GM06990 (cell line): ENCODE measurements at regions not wholly inside any gene's neighbourhood (a gene's known extent, or its start where the extent isn't known, plus 50 kb on each side); places are given as distances from the start of the nearest gene placed in this dataset.

Experiments used
- DNase-seq: peaks from one replicate; pipeline ENCODE4 v3.0.0-alpha.2; 2011; ENCODE audit not compliant: insufficient read length; ENCODE audit errors: extremely low read depth
- H3K27me3 ChIP-seq: replicated peaks from 2 replicates; pipeline ENCODE4 v1.6.0; 2011; ENCODE audit warnings: low read length; ENCODE audit not compliant: control insufficient read depth, insufficient read depth
- H3K36me3 ChIP-seq: 2 replicates; pipeline ENCODE4 v1.5.1; 2011; ENCODE audit warnings: low read length; ENCODE audit not compliant: control insufficient read depth, insufficient read depth
- H3K4me3 ChIP-seq: replicated peaks from 2 replicates; pipeline ENCODE4 v1.5.1; 2011; ENCODE audit warnings: low read depth, mild to moderate bottlenecking, control low read depth, low read length
- CTCF ChIP-seq: IDR thresholded peaks from 2 replicates; pipeline ENCODE4 v1.5.1; 2011; ENCODE audit warnings: low read length, control low read depth, mild to moderate bottlenecking, inconsistent platforms; ENCODE audit not compliant: insufficient read depth, poor library complexity, severe bottlenecking

- no peaks in the 10 kb centered on the region for H3K36me3 ChIP-seq
- no peaks in the 10 kb centered on the region; the same call in 1 of the 2 replicates for H3K27me3 ChIP-seq
- TF ChIP-seq CTCF: no peak
- no peak for DNase-seq
- H3K4me3 ChIP-seq: no peak overlapping the region
These were observed 171.7 kb downstream of the ABCC12 start for GRCh38 chr16:47983999-47984580.

GRCh38 chr16:47980212-47980611 is 175.6 kb downstream of the ABCC12 start:
- no peaks in the 10 kb centered on the region for H3K36me3 ChIP-seq
- no peak overlapping the region for H3K4me3 ChIP-seq
- H3K27me3 ChIP-seq: no peaks in the 10 kb centered on the region; the same call in 1 of the 2 replicates
- DNase-seq: no peak
- no peak for TF ChIP-seq CTCF

GRCh38 chr16:47979616-47980182 is 176.1 kb downstream of the ABCC12 start:
- DNase-seq: no peak
- Histone ChIP-seq H3K4me3 (no peak overlapping the region), H3K27me3 (no peaks in the 10 kb centered on the region; the same call in 1 of the 2 replicates), H3K36me3 (no peaks in the 10 kb centered on the region)
- no peak for TF ChIP-seq CTCF

GRCh38 chr16:47979164-47979520 is 176.7 kb downstream of the ABCC12 start:
- DNase-seq: no peak
- H3K27me3 ChIP-seq: no peaks in the 10 kb centered on the region; the same call in 1 of the 2 replicates
- no peaks in the 10 kb centered on the region for H3K36me3 ChIP-seq
- no peak for TF ChIP-seq CTCF
- no peak overlapping the region for H3K4me3 ChIP-seq

- DNase-seq: no peak
- Histone ChIP-seq H3K27me3 (no peaks in the 10 kb centered on the region; the same call in 1 of the 2 replicates), H3K4me3 (no peak overlapping the region), H3K36me3 (no peaks in the 10 kb centered on the region)
- no peak for TF ChIP-seq CTCF
These were observed 177.2 kb downstream of the ABCC12 start for GRCh38 chr16:47978491-47979163.
